ENCODE measurements at regions not wholly inside any gene's neighbourhood (a gene's known extent, or its start where the extent isn't known, plus 50 kb on each side); places are given as distances from the start of the nearest gene placed in this dataset.

DNA sequence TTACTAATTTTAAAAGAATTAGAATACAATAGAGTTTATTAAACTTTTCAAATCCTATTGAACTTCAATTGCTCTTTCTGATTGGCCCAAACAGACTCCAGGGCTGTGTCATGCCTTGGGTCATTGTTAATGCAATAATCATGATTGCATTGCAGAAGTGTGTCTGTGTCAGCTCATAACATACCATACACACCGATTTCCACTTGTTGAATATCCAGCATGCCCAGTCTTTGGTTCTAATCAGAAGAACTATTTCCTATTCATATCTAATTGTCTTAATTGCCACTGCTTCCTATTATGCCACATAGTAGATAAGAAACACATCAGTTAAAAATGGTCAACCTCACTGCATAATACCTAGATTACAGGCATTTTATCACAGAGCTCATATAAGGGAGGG, 106.1 kb upstream of the JAG1 start:
- no peak for TF ChIP-seq EZH2 (IDR thresholded peaks at IDR 0.05; ENCODE audit: insufficient read depth, low read length)
- TF ChIP-seq, protein P1, sequence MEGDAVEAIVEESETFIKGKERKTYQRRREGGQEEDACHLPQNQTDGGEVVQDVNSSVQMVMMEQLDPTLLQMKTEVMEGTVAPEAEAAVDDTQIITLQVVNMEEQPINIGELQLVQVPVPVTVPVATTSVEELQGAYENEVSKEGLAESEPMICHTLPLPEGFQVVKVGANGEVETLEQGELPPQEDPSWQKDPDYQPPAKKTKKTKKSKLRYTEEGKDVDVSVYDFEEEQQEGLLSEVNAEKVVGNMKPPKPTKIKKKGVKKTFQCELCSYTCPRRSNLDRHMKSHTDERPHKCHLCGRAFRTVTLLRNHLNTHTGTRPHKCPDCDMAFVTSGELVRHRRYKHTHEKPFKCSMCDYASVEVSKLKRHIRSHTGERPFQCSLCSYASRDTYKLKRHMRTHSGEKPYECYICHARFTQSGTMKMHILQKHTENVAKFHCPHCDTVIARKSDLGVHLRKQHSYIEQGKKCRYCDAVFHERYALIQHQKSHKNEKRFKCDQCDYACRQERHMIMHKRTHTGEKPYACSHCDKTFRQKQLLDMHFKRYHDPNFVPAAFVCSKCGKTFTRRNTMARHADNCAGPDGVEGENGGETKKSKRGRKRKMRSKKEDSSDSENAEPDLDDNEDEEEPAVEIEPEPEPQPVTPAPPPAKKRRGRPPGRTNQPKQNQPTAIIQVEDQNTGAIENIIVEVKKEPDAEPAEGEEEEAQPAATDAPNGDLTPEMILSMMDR (IDR thresholded peaks at IDR 0.05; ENCODE audit: insufficient read depth, low read depth, low read length) = no peak
